ENCODE measurements at regions not wholly inside any gene's neighbourhood (a gene's known extent, or its start where the extent isn't known, plus 50 kb on each side); places are given as distances from the start of the nearest gene placed in this dataset.
"Not testable (repeated sequence)": the region's sequence is repeated elsewhere in the genome, so short reads cannot be mapped to it uniquely, and the experiment has no call there.

GRCh38 chr3:75840160-75840559 is 54.8 kb upstream of the ZNF717 start:
- not testable (repeated sequence) for DNase-seq; H3K36me3 ChIP-seq (replicated peaks; ENCODE audit: insufficient read depth, low read length); H2AFZ ChIP-seq (ENCODE audit: low read length); H3K9me3 ChIP-seq (replicated peaks; ENCODE audit: insufficient read depth, low read length); H3K9me2 ChIP-seq (replicated peaks; ENCODE audit: insufficient read depth, low read length); H3K4me1 ChIP-seq (ENCODE audit: low read length); H3K4me3 ChIP-seq (ENCODE audit: low read length); H3K27ac ChIP-seq (ENCODE audit: low read length); H3K27me3 ChIP-seq (replicated peaks; ENCODE audit: insufficient read depth, low read length); H3K79me2 ChIP-seq (ENCODE audit: low read length); H4K20me1 ChIP-seq (ENCODE audit: insufficient read depth, low read length); H3K9ac ChIP-seq (ENCODE audit: low read length); H3F3A ChIP-seq (ENCODE audit: insufficient read depth, low read length); H3K4me2 ChIP-seq (ENCODE audit: low read depth, low read length)

GRCh38 chr3:75850301-75851008 is 65.1 kb upstream of the ZNF717 start:
- not testable (repeated sequence) for H3K4me2 ChIP-seq (ENCODE audit: low read depth, low read length); H3K4me3 ChIP-seq (ENCODE audit: low read length); H3F3A ChIP-seq (ENCODE audit: insufficient read depth, low read length); H3K9ac ChIP-seq (ENCODE audit: low read length); H3K9me2 ChIP-seq (replicated peaks; ENCODE audit: insufficient read depth, low read length); H3K27me3 ChIP-seq (replicated peaks; ENCODE audit: insufficient read depth, low read length); H3K27ac ChIP-seq (ENCODE audit: low read length); H3K36me3 ChIP-seq (replicated peaks; ENCODE audit: insufficient read depth, low read length); H3K79me2 ChIP-seq (ENCODE audit: low read length); DNase-seq; H4K20me1 ChIP-seq (ENCODE audit: insufficient read depth, low read length); H3K9me3 ChIP-seq (replicated peaks; ENCODE audit: insufficient read depth, low read length); H3K4me1 ChIP-seq (ENCODE audit: low read length); H2AFZ ChIP-seq (ENCODE audit: low read length)

GRCh38 chr3:75863130-75863529 is 77.8 kb upstream of the ZNF717 start:
- no peak overlapping the region for H2AFZ ChIP-seq (ENCODE audit: low read length)
- H3K27ac ChIP-seq (ENCODE audit: low read length), result no peak overlapping the region
- no peaks in the 10 kb centered on the region for H3K9me3 ChIP-seq (replicated peaks; ENCODE audit: insufficient read depth, low read length)
- H3K4me3 ChIP-seq (ENCODE audit: low read length), result no peak overlapping the region
- TF ChIP-seq EZH2 (optimal IDR thresholded peaks at IDR 0.05; ENCODE audit: low read depth, low read length) (no peak), EZH2phosphoT487 (IDR thresholded peaks at IDR 0.05; ENCODE audit: low read length) (no peak), CTCF (IDR thresholded peaks at IDR 0.05; ENCODE audit: low read length) (no peak)
- no peaks in the 10 kb centered on the region for H3K36me3 ChIP-seq (replicated peaks; ENCODE audit: insufficient read depth, low read length)
- H4K20me1 ChIP-seq (ENCODE audit: insufficient read depth, low read length), result no peaks in the 10 kb centered on the region
- H3K4me1 ChIP-seq (ENCODE audit: low read length), result no peaks in the 10 kb centered on the region
- H3K9me2 ChIP-seq (replicated peaks; ENCODE audit: insufficient read depth, low read length), result no peaks in the 10 kb centered on the region
- H3K79me2 ChIP-seq (ENCODE audit: low read length), result no peaks in the 10 kb centered on the region
- H3K4me2 ChIP-seq (ENCODE audit: low read depth, low read length), result no peak overlapping the region
- no peaks in the 10 kb centered on the region for H3K27me3 ChIP-seq (replicated peaks; ENCODE audit: insufficient read depth, low read length)
- no peak for DNase-seq
- no peak overlapping the region for H3K9ac ChIP-seq (ENCODE audit: low read length)
- H3F3A ChIP-seq (ENCODE audit: insufficient read depth, low read length), result no peaks in the 10 kb centered on the region; the same call in 1 of the 2 replicates

GRCh38 chr3:75863878-75864277 is 78.5 kb upstream of the ZNF717 start:
- no peak for DNase-seq
- Histone ChIP-seq H3K9me2 (replicated peaks; ENCODE audit: insufficient read depth, low read length) (no peaks in the 10 kb centered on the region), H3K9ac (ENCODE audit: low read length) (no peak overlapping the region), H3F3A (ENCODE audit: insufficient read depth, low read length) (no peaks in the 10 kb centered on the region; the same call in 1 of the 2 replicates), H3K79me2 (ENCODE audit: low read length) (no peaks in the 10 kb centered on the region), H3K9me3 (replicated peaks; ENCODE audit: insufficient read depth, low read length) (no peaks in the 10 kb centered on the region), H3K27ac (ENCODE audit: low read length) (no peak overlapping the region), H2AFZ (ENCODE audit: low read length) (no peak overlapping the region), H3K27me3 (replicated peaks; ENCODE audit: insufficient read depth, low read length) (no peaks in the 10 kb centered on the region), H3K4me1 (ENCODE audit: low read length) (no peaks in the 10 kb centered on the region), H3K4me2 (ENCODE audit: low read depth, low read length) (no peak overlapping the region), H4K20me1 (ENCODE audit: insufficient read depth, low read length) (no peaks in the 10 kb centered on the region), H3K36me3 (replicated peaks; ENCODE audit: insufficient read depth, low read length) (no peaks in the 10 kb centered on the region), H3K4me3 (ENCODE audit: low read length) (no peak overlapping the region)
- TF ChIP-seq CTCF (IDR thresholded peaks at IDR 0.05; ENCODE audit: low read length), result no peak
- no peak for TF ChIP-seq EZH2 (optimal IDR thresholded peaks at IDR 0.05; ENCODE audit: low read depth, low read length)
- TF ChIP-seq EZH2phosphoT487 (IDR thresholded peaks at IDR 0.05; ENCODE audit: low read length), result no peak

- H3K9me3 ChIP-seq (replicated peaks; ENCODE audit: insufficient read depth, low read length); H4K20me1 ChIP-seq (ENCODE audit: insufficient read depth, low read length): not testable (repeated sequence)
These were observed 98.4 kb upstream of the ZNF717 start for GRCh38 chr3:75883719-75884118.

More at GRCh38 chr3:75883719-75884118, 98.4 kb upstream of the ZNF717 start:
- not testable (repeated sequence) for DNase-seq; H3K4me2 ChIP-seq (ENCODE audit: low read depth, low read length); H3K36me3 ChIP-seq (replicated peaks; ENCODE audit: insufficient read depth, low read length); H3K9ac ChIP-seq (ENCODE audit: low read length); H3K4me1 ChIP-seq (ENCODE audit: low read length); H3K4me3 ChIP-seq (ENCODE audit: low read length); H2AFZ ChIP-seq (ENCODE audit: low read length); H3K79me2 ChIP-seq (ENCODE audit: low read length); H3K27ac ChIP-seq (ENCODE audit: low read length); H3K27me3 ChIP-seq (replicated peaks; ENCODE audit: insufficient read depth, low read length); H3K9me2 ChIP-seq (replicated peaks; ENCODE audit: insufficient read depth, low read length); H3F3A ChIP-seq (ENCODE audit: insufficient read depth, low read length)
